Liver (tissue), 3 donors: ENCODE measurements at regions not wholly inside any gene's neighbourhood (a gene's known extent, or its start where the extent isn't known, plus 50 kb on each side); places are given as distances from the start of the nearest gene placed in this dataset.

Source experiments
- NR2F2 ChIP-seq: IDR thresholded peaks from 2 replicates; pipeline ENCODE4 v1.6.1; 2016; ENCODE audit warnings: antibody characterized with exemption
- SP1 ChIP-seq: IDR thresholded peaks from 2 replicates; pipeline ENCODE4 v1.6.1; 2018; ENCODE audit warnings: antibody characterized with exemption, mild to moderate bottlenecking
- TAF1 ChIP-seq: conservative IDR thresholded peaks from 2 replicates; pipeline ENCODE4 v1.6.1; 2016; ENCODE audit warnings: antibody characterized with exemption, mild to moderate bottlenecking
- YY1 ChIP-seq: IDR thresholded peaks from 2 replicates; pipeline ENCODE4 v1.6.1; 2016; ENCODE audit warnings: antibody characterized with exemption, mild to moderate bottlenecking
- TF ChIP-seq, protein P1 (sequence below): fragments of 150-350 bp; IDR thresholded peaks from 2 replicates; pipeline ENCODE4 v1.5.1; 2017; ENCODE audit warnings: improper control_type of control experiment, low read depth, low read length; ENCODE audit not compliant: missing input control
- donor health status: healthy.
- donor health status: healthy.

DNA sequence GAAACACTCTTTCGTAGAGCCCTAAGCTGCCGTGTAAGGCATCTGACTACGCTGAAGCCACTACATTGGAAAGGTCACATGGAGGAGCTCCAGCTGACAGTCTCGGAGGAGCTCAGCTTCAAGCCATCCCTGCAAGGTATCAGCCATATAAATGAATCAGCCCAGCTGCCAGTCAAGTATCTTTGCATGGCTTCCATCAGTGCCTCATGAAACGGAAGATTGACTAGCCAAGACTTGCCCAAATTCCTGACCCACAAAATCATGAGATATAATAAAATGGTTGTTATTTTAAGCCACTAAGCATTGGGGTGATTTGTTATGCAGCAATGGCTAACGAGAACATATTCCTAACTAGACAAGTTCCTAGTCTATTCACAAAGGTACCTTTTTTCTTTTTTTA lies 104.1 kb upstream of the SCOC start:
- TF ChIP-seq TAF1 = no peak
- TF ChIP-seq, protein P1, sequence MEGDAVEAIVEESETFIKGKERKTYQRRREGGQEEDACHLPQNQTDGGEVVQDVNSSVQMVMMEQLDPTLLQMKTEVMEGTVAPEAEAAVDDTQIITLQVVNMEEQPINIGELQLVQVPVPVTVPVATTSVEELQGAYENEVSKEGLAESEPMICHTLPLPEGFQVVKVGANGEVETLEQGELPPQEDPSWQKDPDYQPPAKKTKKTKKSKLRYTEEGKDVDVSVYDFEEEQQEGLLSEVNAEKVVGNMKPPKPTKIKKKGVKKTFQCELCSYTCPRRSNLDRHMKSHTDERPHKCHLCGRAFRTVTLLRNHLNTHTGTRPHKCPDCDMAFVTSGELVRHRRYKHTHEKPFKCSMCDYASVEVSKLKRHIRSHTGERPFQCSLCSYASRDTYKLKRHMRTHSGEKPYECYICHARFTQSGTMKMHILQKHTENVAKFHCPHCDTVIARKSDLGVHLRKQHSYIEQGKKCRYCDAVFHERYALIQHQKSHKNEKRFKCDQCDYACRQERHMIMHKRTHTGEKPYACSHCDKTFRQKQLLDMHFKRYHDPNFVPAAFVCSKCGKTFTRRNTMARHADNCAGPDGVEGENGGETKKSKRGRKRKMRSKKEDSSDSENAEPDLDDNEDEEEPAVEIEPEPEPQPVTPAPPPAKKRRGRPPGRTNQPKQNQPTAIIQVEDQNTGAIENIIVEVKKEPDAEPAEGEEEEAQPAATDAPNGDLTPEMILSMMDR = no peak
- TF ChIP-seq NR2F2 = no peak
- TF ChIP-seq YY1 = no peak
- TF ChIP-seq SP1 = no peak
